ENCODE measurements at regions not wholly inside any gene's neighbourhood (a gene's known extent, or its start where the extent isn't known, plus 50 kb on each side); places are given as distances from the start of the nearest gene placed in this dataset.
"Not testable (repeated sequence)": the region's sequence is repeated elsewhere in the genome, so short reads cannot be mapped to it uniquely, and the experiment has no call there.

GRCh38 chr4:162494935-162495334, 331.1 kb upstream of the FSTL5 start:
- Histone ChIP-seq H3K4me3 (ENCODE audit: low read length in 2 of 2) (no peak overlapping the region), H3K27ac (ENCODE audit: low read depth, low read length) (no peak overlapping the region), H3K4me1 (ENCODE audit: insufficient read depth, low read length) (no peaks in the 10 kb centered on the region), H3K27me3 (ENCODE audit: insufficient read depth, low read length) (no peaks in the 10 kb centered on the region), H3K9me3 (ENCODE audit: control insufficient read depth in 1 of 2, low read length in 2 of 2) (no peaks in the 10 kb centered on the region), H3K36me3 (ENCODE audit: insufficient read depth, low read length) (no peaks in the 10 kb centered on the region)
- DNase-seq: no peak
- Mint-ChIP-seq H3K4me3 (no peak overlapping the region), H3K4me1 (no peaks in the 10 kb centered on the region), H3K27ac (peak overlapping the region in 1 of 7 donors; percentile 44), H3K9me3 (peaks cover 0 to 2% (median 0%) of the 10 kb centered on the region in 8 donors), H3K27me3 (peaks cover 0 to 1% of the 10 kb centered on the region in 2 donors), H3K36me3 (no peaks in the 10 kb centered on the region)
- intact Hi-C loops (cut with micrococcal nuclease): no loop called here
- ChIA-PET POLR2A (ENCODE audit: partially characterized antibody) (no interaction called here), CTCF (ENCODE audit: partially characterized antibody) (no interaction called here)

GRCh38 chr4:162485486-162485885, 321.7 kb upstream of the FSTL5 start:
- no peak overlapping the region for H3K27ac Mint-ChIP-seq
- ChIA-PET POLR2A (ENCODE audit: partially characterized antibody) (no interaction called here), CTCF (ENCODE audit: partially characterized antibody) (interaction anchor here (1.4 kb wide), 1 partner anchor 12 kb away, joined by 3 read pairs; no protein-coding TSS in a partner anchor)
- Histone ChIP-seq H3K36me3 (ENCODE audit: insufficient read depth, low read length) (no peaks in the 10 kb centered on the region), H3K27ac (ENCODE audit: low read depth, low read length) (no peak overlapping the region), H3K27me3 (ENCODE audit: insufficient read depth, low read length) (no peaks in the 10 kb centered on the region), H3K9me3 (ENCODE audit: control insufficient read depth in 1 of 2, low read length in 2 of 2) (no peaks in the 10 kb centered on the region), H3K4me3 (ENCODE audit: low read length in 2 of 2) (no peak overlapping the region), H3K4me1 (ENCODE audit: insufficient read depth, low read length) (no peaks in the 10 kb centered on the region)
- H3K27me3 Mint-ChIP-seq: no peaks in the 10 kb centered on the region
- no peak for DNase-seq
- no peaks in the 10 kb centered on the region for H3K36me3 Mint-ChIP-seq
- no peaks in the 10 kb centered on the region for H3K4me1 Mint-ChIP-seq
- no peak overlapping the region for H3K4me3 Mint-ChIP-seq
- intact Hi-C loops (cut with micrococcal nuclease): no loop called here
- peaks cover 0 to 2% (median 0%) of the 10 kb centered on the region in 8 donors for H3K9me3 Mint-ChIP-seq

GRCh38 chr4:162475246-162475645, 311.4 kb upstream of the FSTL5 start:
- Mint-ChIP-seq H3K9me3 (peaks cover 0 to 11% (median 2%) of the 10 kb centered on the region in 8 donors), H3K4me1 (peaks cover 0 to 1% (median 0%) of the 10 kb centered on the region in 4 donors), H3K27ac (no peak overlapping the region), H3K4me3 (no peak overlapping the region), H3K36me3 (no peaks in the 10 kb centered on the region), H3K27me3 (no peaks in the 10 kb centered on the region)
- intact Hi-C loops (cut with micrococcal nuclease): no loop called here
- Histone ChIP-seq H3K27ac (ENCODE audit: low read depth, low read length) (no peak overlapping the region), H3K27me3 (ENCODE audit: insufficient read depth, low read length) (no peaks in the 10 kb centered on the region), H3K9me3 (ENCODE audit: control insufficient read depth in 1 of 2, low read length in 2 of 2) (no peaks in the 10 kb centered on the region), H3K4me1 (ENCODE audit: insufficient read depth, low read length) (no peaks in the 10 kb centered on the region), H3K36me3 (ENCODE audit: insufficient read depth, low read length) (no peaks in the 10 kb centered on the region), H3K4me3 (ENCODE audit: low read length in 2 of 2) (no peak overlapping the region)
- CTCF ChIA-PET (ENCODE audit: partially characterized antibody): no interaction called here
- POLR2A ChIA-PET (ENCODE audit: partially characterized antibody): no interaction called here
- no peak for DNase-seq

GRCh38 chr4:162469977-162470376, 306.2 kb upstream of the FSTL5 start:
- no peak for DNase-seq
- H3K36me3 Mint-ChIP-seq: no peaks in the 10 kb centered on the region
- intact Hi-C loops (cut with micrococcal nuclease): no loop called here
- POLR2A ChIA-PET (ENCODE audit: partially characterized antibody): no interaction called here
- no peaks in the 10 kb centered on the region for H3K27me3 Mint-ChIP-seq
- no peak overlapping the region for H3K27ac Mint-ChIP-seq
- CTCF ChIA-PET (ENCODE audit: partially characterized antibody): no interaction called here
- no peaks in the 10 kb centered on the region for H3K9me3 Mint-ChIP-seq
- no peak overlapping the region for H3K27ac ChIP-seq (ENCODE audit: low read depth, low read length)
- H3K4me1 Mint-ChIP-seq: no peaks in the 10 kb centered on the region
- H3K9me3 ChIP-seq (ENCODE audit: control insufficient read depth in 1 of 2, low read length in 2 of 2): no peaks in the 10 kb centered on the region
- no peaks in the 10 kb centered on the region for H3K4me1 ChIP-seq (ENCODE audit: insufficient read depth, low read length)
- H3K4me3 Mint-ChIP-seq: no peak overlapping the region
- H3K36me3 ChIP-seq (ENCODE audit: insufficient read depth, low read length): no peaks in the 10 kb centered on the region
- H3K27me3 ChIP-seq (ENCODE audit: insufficient read depth, low read length): no peaks in the 10 kb centered on the region
- H3K4me3 ChIP-seq (ENCODE audit: low read length in 2 of 2): no peak overlapping the region

GRCh38 chr4:162465356-162465755, 301.6 kb upstream of the FSTL5 start:
- intact Hi-C loops (cut with micrococcal nuclease); H3K36me3 Mint-ChIP-seq; H3K9me3 ChIP-seq (ENCODE audit: control insufficient read depth in 1 of 2, low read length in 2 of 2); H3K27ac Mint-ChIP-seq; H3K36me3 ChIP-seq (ENCODE audit: insufficient read depth, low read length); POLR2A ChIA-PET (ENCODE audit: partially characterized antibody); CTCF ChIA-PET (ENCODE audit: partially characterized antibody); H3K4me1 Mint-ChIP-seq; H3K4me3 Mint-ChIP-seq; H3K27ac ChIP-seq (ENCODE audit: low read depth, low read length); H3K9me3 Mint-ChIP-seq; DNase-seq; H3K4me3 ChIP-seq (ENCODE audit: low read length in 2 of 2); H3K27me3 ChIP-seq (ENCODE audit: insufficient read depth, low read length); H3K27me3 Mint-ChIP-seq; H3K4me1 ChIP-seq (ENCODE audit: insufficient read depth, low read length): not testable (repeated sequence)

GRCh38 chr4:162461952-162462351, 298.2 kb upstream of the FSTL5 start:
- Mint-ChIP-seq H3K27me3 (no peaks in the 10 kb centered on the region), H3K4me3 (no peak overlapping the region), H3K27ac (no peak overlapping the region), H3K4me1 (no peaks in the 10 kb centered on the region), H3K9me3 (peaks cover 0 to 2% (median 0%) of the 10 kb centered on the region in 8 donors), H3K36me3 (no peaks in the 10 kb centered on the region)
- Histone ChIP-seq H3K27ac (ENCODE audit: low read depth, low read length) (no peak overlapping the region), H3K4me1 (ENCODE audit: insufficient read depth, low read length) (no peaks in the 10 kb centered on the region), H3K27me3 (ENCODE audit: insufficient read depth, low read length) (no peaks in the 10 kb centered on the region), H3K9me3 (ENCODE audit: control insufficient read depth in 1 of 2, low read length in 2 of 2) (no peaks in the 10 kb centered on the region), H3K36me3 (ENCODE audit: insufficient read depth, low read length) (no peaks in the 10 kb centered on the region), H3K4me3 (ENCODE audit: low read length in 2 of 2) (no peak overlapping the region)
- intact Hi-C loops (cut with micrococcal nuclease): no loop called here
- POLR2A ChIA-PET (ENCODE audit: partially characterized antibody): no interaction called here
- DNase-seq: no peak
- CTCF ChIA-PET (ENCODE audit: partially characterized antibody): no interaction called here

- Mint-ChIP-seq H3K27me3 (no peaks in the 10 kb centered on the region), H3K27ac (no peak overlapping the region), H3K4me1 (no peaks in the 10 kb centered on the region), H3K36me3 (no peaks in the 10 kb centered on the region), H3K9me3 (peaks cover 0 to 2% (median 0%) of the 10 kb centered on the region in 8 donors), H3K4me3 (no peak overlapping the region)
- ChIA-PET POLR2A (ENCODE audit: partially characterized antibody) (no interaction called here), CTCF (ENCODE audit: partially characterized antibody) (no interaction called here)
- Histone ChIP-seq H3K36me3 (ENCODE audit: insufficient read depth, low read length) (no peaks in the 10 kb centered on the region), H3K9me3 (ENCODE audit: control insufficient read depth in 1 of 2, low read length in 2 of 2) (no peaks in the 10 kb centered on the region), H3K4me3 (ENCODE audit: low read length in 2 of 2) (no peak overlapping the region), H3K4me1 (ENCODE audit: insufficient read depth, low read length) (no peaks in the 10 kb centered on the region), H3K27ac (ENCODE audit: low read depth, low read length) (no peak overlapping the region), H3K27me3 (ENCODE audit: insufficient read depth, low read length) (no peaks in the 10 kb centered on the region)
- no peak for DNase-seq
- intact Hi-C loops (cut with micrococcal nuclease): no loop called here
These were observed 294.3 kb upstream of the FSTL5 start for GRCh38 chr4:162458051-162458450.
